ENCODE measurements at regions not wholly inside any gene's neighbourhood (a gene's known extent, or its start where the extent isn't known, plus 50 kb on each side); places are given as distances from the start of the nearest gene placed in this dataset.

- TF ChIP-seq, protein P1, sequence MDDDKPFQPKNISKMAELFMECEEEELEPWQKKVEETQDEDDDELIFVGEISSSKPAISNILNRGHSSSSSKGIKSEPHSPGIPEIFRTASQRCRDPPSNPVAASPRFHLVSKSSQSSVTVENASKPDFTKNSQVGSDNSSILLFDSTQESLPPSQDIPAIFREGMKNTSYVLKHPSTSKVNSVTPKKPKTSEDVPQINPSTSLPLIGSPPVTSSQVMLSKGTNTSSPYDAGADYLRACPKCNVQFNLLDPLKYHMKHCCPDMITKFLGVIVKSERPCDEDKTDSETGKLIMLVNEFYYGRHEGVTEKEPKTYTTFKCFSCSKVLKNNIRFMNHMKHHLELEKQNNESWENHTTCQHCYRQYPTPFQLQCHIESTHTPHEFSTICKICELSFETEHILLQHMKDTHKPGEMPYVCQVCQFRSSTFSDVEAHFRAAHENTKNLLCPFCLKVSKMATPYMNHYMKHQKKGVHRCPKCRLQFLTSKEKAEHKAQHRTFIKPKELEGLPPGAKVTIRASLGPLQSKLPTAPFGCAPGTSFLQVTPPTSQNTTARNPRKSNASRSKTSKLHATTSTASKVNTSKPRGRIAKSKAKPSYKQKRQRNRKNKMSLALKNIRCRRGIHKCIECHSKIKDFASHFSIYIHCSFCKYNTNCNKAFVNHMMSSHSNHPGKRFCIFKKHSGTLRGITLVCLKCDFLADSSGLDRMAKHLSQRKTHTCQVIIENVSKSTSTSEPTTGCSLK (tag by site-specific recombination; IDR thresholded peaks at IDR 0.05) = no peak
- TF ChIP-seq ZNF274 (IDR thresholded peaks at IDR 0.05; ENCODE audit: low read length) = no peak
- no peak for TF ChIP-seq ZNF274 (tag by site-specific recombination; IDR thresholded peaks at IDR 0.05; ENCODE audit: borderline replicate concordance)
- no peak for TF ChIP-seq ZNF280D (tag by site-specific recombination; IDR thresholded peaks at IDR 0.05)
- TF ChIP-seq BCL11B (tag by site-specific recombination; IDR thresholded peaks at IDR 0.05; ENCODE audit: low read depth) = no peak
- no peak for TF ChIP-seq SCRT2 (tag by site-specific recombination; IDR thresholded peaks at IDR 0.05)
- TF ChIP-seq ZNF155 (tag by site-specific recombination; IDR thresholded peaks at IDR 0.05) = no peak
Observed at GRCh38 chr9:95803197-95803596, 72.3 kb upstream of the ERCC6L2 start (continued).

- H3K27ac ChIP-seq (ENCODE audit: extremely low read depth, low read depth, low read length) = no peak overlapping the region
- no peaks in the 10 kb centered on the region for H3K9me3 ChIP-seq (ENCODE audit: control insufficient read depth, insufficient read depth, low read depth, low read length)
- ChIA-PET POLR2A (no interaction called here), CTCF (interaction anchor here (0.6 to 0.8 kb wide), 2 partner anchors 30 to 182 kb away, joined by 3 to 4 read pairs; no protein-coding TSS in a partner anchor)
- no peak overlapping the region for H3K4me3 ChIP-seq (ENCODE audit: low read depth, low read length)
- TF ChIP-seq ZNF777 (tag by site-specific recombination; IDR thresholded peaks at IDR 0.05; ENCODE audit: borderline replicate concordance) = no peak
- no peaks in the 10 kb centered on the region for H3K36me3 ChIP-seq (ENCODE audit: control insufficient read depth in 2 of 2, insufficient read depth in 1 of 2, low read length in 2 of 2)
- H3K4me1 ChIP-seq (ENCODE audit: control insufficient read depth, insufficient read depth, low read length) = no peaks in the 10 kb centered on the region
Observed at GRCh38 chr9:95801797-95802196, 73.7 kb upstream of the ERCC6L2 start.

DNA sequence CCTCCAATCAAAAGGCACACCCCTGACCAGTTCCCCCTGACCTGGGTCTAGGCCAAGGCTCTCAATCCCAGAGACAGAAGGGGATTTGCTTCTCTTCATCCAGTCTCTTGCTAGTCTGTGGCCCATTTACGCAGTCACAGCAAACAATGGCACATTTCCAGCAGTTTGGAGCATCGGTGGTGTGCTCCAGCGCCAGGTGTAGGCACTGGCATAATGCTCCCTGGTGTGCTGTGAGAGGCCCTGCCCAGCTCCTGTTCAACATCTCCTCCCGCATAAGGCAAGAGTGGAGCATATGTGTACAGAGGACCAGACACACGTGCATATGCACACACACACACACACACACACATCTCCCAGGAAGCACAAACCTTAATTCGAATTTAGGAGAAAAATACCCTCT, 79.5 kb upstream of the ERCC6L2 start:
- Histone ChIP-seq H3K9me3 (ENCODE audit: control insufficient read depth, insufficient read depth, low read depth, low read length) (no peaks in the 10 kb centered on the region), H3K36me3 (ENCODE audit: control insufficient read depth in 2 of 2, insufficient read depth in 1 of 2, low read length in 2 of 2) (no peaks in the 10 kb centered on the region), H3K27ac (ENCODE audit: extremely low read depth, low read depth, low read length) (no peak overlapping the region), H3K4me3 (ENCODE audit: low read depth, low read length) (no peak overlapping the region), H3K4me1 (ENCODE audit: control insufficient read depth, insufficient read depth, low read length) (no peaks in the 10 kb centered on the region)
- TF ChIP-seq ZNF596 (tag by site-specific recombination; IDR thresholded peaks at IDR 0.05) (no peak), ZNF670 (tag by site-specific recombination; IDR thresholded peaks at IDR 0.05; ENCODE audit: low read depth) (no peak), ZNF530 (tag by site-specific recombination; IDR thresholded peaks at IDR 0.05; ENCODE audit: low read depth) (no peak), ATF2 (tag by site-specific recombination; IDR thresholded peaks at IDR 0.05; ENCODE audit: low read depth) (no peak), OSR2 (tag by site-specific recombination; IDR thresholded peaks at IDR 0.05) (no peak), ZNF664 (tag by site-specific recombination; IDR thresholded peaks at IDR 0.05) (no peak), BCL11B (tag by site-specific recombination; IDR thresholded peaks at IDR 0.05; ENCODE audit: low read depth) (no peak), TCF7L2 (IDR thresholded peaks at IDR 0.05; ENCODE audit: borderline replicate concordance, low read depth, low read length) (no peak), ZBTB48 (tag by site-specific recombination; IDR thresholded peaks at IDR 0.05) (no peak), ZNF501 (tag by site-specific recombination; IDR thresholded peaks at IDR 0.05) (no peak)
- TF ChIP-seq, protein P2, sequence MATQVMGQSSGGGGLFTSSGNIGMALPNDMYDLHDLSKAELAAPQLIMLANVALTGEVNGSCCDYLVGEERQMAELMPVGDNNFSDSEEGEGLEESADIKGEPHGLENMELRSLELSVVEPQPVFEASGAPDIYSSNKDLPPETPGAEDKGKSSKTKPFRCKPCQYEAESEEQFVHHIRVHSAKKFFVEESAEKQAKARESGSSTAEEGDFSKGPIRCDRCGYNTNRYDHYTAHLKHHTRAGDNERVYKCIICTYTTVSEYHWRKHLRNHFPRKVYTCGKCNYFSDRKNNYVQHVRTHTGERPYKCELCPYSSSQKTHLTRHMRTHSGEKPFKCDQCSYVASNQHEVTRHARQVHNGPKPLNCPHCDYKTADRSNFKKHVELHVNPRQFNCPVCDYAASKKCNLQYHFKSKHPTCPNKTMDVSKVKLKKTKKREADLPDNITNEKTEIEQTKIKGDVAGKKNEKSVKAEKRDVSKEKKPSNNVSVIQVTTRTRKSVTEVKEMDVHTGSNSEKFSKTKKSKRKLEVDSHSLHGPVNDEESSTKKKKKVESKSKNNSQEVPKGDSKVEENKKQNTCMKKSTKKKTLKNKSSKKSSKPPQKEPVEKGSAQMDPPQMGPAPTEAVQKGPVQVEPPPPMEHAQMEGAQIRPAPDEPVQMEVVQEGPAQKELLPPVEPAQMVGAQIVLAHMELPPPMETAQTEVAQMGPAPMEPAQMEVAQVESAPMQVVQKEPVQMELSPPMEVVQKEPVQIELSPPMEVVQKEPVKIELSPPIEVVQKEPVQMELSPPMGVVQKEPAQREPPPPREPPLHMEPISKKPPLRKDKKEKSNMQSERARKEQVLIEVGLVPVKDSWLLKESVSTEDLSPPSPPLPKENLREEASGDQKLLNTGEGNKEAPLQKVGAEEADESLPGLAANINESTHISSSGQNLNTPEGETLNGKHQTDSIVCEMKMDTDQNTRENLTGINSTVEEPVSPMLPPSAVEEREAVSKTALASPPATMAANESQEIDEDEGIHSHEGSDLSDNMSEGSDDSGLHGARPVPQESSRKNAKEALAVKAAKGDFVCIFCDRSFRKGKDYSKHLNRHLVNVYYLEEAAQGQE (tag by site-specific recombination; IDR thresholded peaks at IDR 0.05) = no peak
- ChIA-PET POLR2A (no interaction called here), CTCF (no interaction called here)
